Naive B cell (primary cell): ENCODE measurements at regions not wholly inside any gene's neighbourhood (a gene's known extent, or its start where the extent isn't known, plus 50 kb on each side); places are given as distances from the start of the nearest gene placed in this dataset.

ENCODE experiments used
- ATAC-seq, 2 donors: fragments of 150-1000 bp; cut with Tn5 transposase; 2 replicates each; pipeline ENCODE4 v1.10.0; 2021; ENCODE audit warnings: low read depth in 2 of 2, mild to moderate bottlenecking in 2 of 2, moderate library complexity in 2 of 2
- DNase-seq: peaks from one replicate; pipeline ENCODE4 v3.0.0; 2022
- H3K27ac Mint-ChIP-seq, 6 donors: one replicate each; pipeline ENCODE4 v1.8.0; 2020 to 2022; ENCODE audit warnings: mild to moderate bottlenecking in 6 of 6, mixed read lengths in 6 of 6, moderate library complexity in 5 of 6, inconsistent platforms in 2 of 6
- H3K27me3 Mint-ChIP-seq, 3 donors: one replicate each; pipeline ENCODE4 v1.8.0; 2021 to 2022; ENCODE audit warnings: mixed read lengths in 3 of 3, mild to moderate bottlenecking in 1 of 3
- H3K36me3 Mint-ChIP-seq, 2 donors: one replicate each; pipeline ENCODE4 v1.8.0; 2020 to 2022; ENCODE audit warnings: mixed read lengths in 2 of 2, inconsistent platforms in 1 of 2, mild to moderate bottlenecking in 1 of 2
- H3K4me1 Mint-ChIP-seq, 3 donors: one replicate each; pipeline ENCODE4 v1.8.0; 2020 to 2022; ENCODE audit warnings: mixed read lengths in 3 of 3, inconsistent platforms in 1 of 3, mild to moderate bottlenecking in 1 of 3, moderate library complexity in 1 of 3
- H3K4me3 Mint-ChIP-seq, 8 donors: one replicate each; pipeline ENCODE4 v1.8.0; 2020 to 2022; ENCODE audit warnings: mild to moderate bottlenecking in 8 of 8, mixed read lengths in 8 of 8, moderate library complexity in 8 of 8, inconsistent platforms in 2 of 8
- H3K9me3 Mint-ChIP-seq, 7 donors: one replicate each; pipeline ENCODE4 v1.8.0; 2020 to 2022; ENCODE audit warnings: mixed read lengths in 7 of 7, mild to moderate bottlenecking in 5 of 7, inconsistent platforms in 2 of 7, moderate library complexity in 1 of 7

DNA sequence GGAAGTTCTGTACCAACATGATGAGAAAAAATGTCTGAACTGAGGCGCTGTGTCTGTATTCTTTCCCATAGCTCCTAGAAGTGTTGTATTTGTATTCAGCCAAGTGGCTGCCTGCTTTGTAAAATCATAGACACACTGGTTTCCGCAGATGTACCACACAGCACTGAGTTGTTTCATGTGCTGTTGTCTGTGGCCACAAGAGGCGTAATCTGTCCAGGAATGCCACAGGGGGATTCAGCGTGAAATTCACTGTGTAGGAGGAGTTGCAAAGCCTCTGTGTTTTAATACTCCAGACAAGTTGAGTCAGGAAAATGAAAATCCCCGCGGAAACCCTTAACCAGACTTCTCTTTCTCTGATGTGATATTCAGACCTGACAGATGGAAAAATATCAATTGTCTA is 462.2 kb downstream of the NSUN3 start:
- Mint-ChIP-seq H3K4me1 (no peaks in the 10 kb centered on the region), H3K4me3 (no peak overlapping the region), H3K9me3 (peaks cover 0 to 10% (median 0%) of the 10 kb centered on the region in 7 donors), H3K27me3 (no peaks in the 10 kb centered on the region), H3K36me3 (peaks cover 0 to 6% of the 10 kb centered on the region in 2 donors), H3K27ac (no peak overlapping the region)
- no peak for ATAC-seq
- no peak for DNase-seq

DNA sequence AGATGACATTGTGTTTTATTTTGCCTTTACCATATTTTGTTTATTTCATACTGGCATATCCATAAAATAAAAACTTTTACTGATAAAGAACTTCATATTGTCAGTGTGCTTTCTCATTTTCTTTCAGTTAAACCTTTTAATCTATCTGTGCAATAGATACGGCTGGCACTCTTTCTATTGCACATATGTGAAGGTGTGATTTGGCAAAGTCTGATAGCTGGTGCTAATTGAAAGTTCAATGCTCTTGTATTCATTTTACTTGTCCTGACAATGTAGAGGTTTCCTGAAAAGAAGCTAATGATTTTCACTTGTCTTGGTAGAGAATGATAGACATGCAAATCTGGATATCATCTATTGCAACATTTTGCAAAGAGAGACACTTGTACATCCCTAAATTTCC is 467.0 kb downstream of the NSUN3 start:
- Mint-ChIP-seq H3K27ac (no peak overlapping the region), H3K4me1 (no peaks in the 10 kb centered on the region), H3K4me3 (no peak overlapping the region), H3K9me3 (peaks cover 0 to 10% (median 2%) of the 10 kb centered on the region in 7 donors), H3K36me3 (peaks cover 0 to 6% of the 10 kb centered on the region in 2 donors), H3K27me3 (no peaks in the 10 kb centered on the region)
- ATAC-seq = no peak
- DNase-seq = no peak

DNA sequence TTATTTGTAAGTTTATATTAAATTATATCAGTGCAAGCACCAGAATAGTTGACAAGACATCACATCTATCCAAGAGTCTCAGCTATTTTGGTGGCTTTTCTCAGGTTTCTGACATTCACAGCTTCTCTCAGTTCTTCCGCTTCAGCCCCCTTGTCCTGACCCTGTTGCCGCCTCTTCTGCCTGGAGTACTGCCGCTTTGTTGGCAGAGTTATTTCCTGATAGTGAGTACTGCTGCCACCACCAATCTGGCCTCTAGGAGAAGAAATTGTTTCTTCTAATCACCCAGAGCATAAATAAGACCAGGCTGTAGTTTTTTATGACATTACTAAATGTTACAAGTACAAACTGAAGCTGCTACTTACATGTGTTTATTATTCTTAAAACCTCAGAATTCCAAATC is 470.1 kb downstream of the NSUN3 start:
- H3K27me3 Mint-ChIP-seq = no peaks in the 10 kb centered on the region
- H3K36me3 Mint-ChIP-seq = no peaks in the 10 kb centered on the region
- ATAC-seq (no peak), DNase-seq (no peak)
- H3K27ac Mint-ChIP-seq = no peak overlapping the region
- peaks cover 0 to 10% (median 2%) of the 10 kb centered on the region in 7 donors for H3K9me3 Mint-ChIP-seq
- H3K4me3 Mint-ChIP-seq = no peak overlapping the region
- H3K4me1 Mint-ChIP-seq = no peaks in the 10 kb centered on the region

DNA sequence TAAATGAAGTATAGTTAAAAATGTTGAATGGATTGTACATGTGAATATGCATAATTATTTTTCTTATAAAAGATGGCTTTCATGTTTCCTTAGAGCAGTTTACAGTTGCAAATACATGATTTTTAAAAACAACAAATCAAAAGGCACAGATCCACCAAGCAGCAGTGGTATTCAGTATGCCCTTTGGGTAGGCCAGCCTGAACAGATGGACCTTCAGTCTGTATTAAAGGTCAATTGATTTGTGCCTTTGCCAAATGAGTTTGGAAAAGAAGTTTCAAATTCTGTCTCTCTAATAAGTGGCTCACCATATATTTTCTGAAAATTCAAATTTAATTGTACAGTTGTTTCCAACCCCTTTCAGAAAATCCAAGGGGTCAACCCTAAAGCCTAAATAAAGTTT is 477.1 kb downstream of the NSUN3 start:
- ATAC-seq (no peak), DNase-seq (no peak)
- H3K27me3 Mint-ChIP-seq = no peaks in the 10 kb centered on the region
- H3K36me3 Mint-ChIP-seq = no peaks in the 10 kb centered on the region
- no peaks in the 10 kb centered on the region for H3K4me1 Mint-ChIP-seq
- H3K9me3 Mint-ChIP-seq = peaks cover 0 to 8% (median 5%) of the 10 kb centered on the region in 7 donors
- H3K27ac Mint-ChIP-seq = no peak overlapping the region
- no peak overlapping the region for H3K4me3 Mint-ChIP-seq

DNA sequence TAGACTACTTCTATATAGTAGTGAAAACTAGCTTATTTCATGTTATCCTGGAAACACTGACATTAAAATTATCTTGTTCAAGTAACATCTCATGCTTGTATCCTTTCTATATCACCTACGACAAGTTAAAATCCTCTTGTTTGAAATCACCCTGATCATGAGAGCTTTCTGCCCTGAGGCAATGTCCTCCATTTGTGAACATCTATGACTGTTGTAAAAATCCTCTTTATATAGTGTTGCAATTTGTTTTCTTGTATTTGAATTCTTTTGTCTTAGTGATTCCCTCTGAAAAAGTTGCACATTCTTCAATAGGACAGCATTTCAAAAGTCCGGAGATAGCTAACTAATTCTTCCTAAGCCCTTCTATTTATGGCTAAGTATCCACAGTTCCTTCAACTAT is 480.3 kb downstream of the NSUN3 start:
- no peak overlapping the region for H3K4me3 Mint-ChIP-seq
- no peak for ATAC-seq
- H3K36me3 Mint-ChIP-seq = peaks cover 0 to 3% of the 10 kb centered on the region in 2 donors
- no peak for DNase-seq
- H3K9me3 Mint-ChIP-seq = peaks cover under 1 to 6% (median 5%) of the 10 kb centered on the region in 7 donors
- H3K27ac Mint-ChIP-seq = no peak overlapping the region
- no peaks in the 10 kb centered on the region for H3K27me3 Mint-ChIP-seq
- no peaks in the 10 kb centered on the region for H3K4me1 Mint-ChIP-seq

DNA sequence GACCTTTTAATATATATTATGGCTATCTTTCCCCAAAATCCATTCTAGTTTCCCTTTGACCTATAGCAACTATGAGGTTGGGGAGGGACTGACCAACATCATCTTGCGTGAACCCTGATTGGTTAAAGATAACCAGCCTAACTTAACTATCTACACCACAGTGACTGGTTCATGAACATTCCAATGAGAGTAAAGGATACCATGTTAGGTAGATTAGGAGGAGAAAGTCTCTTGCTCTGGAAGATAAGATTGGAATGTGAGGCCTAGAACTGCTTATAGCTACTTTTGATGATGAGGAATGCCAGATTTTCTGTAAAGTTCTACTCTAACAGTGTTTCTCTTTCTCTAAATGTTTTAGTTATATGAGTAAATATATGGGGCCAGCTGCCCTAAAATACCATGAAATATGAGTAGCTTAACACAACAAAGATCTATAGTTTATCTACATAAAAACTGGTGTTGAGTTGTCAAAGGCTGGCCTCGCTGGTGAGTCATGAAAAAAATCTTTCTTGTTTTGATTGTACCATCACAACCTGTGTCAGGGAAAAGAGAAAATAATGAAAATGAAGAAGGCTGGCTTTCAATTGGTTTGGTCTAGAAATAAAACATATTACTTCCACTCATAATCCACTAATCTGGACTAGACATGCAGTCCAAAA is 481.4 kb downstream of the NSUN3 start:
- Mint-ChIP-seq H3K4me3 (no peak overlapping the region), H3K4me1 (no peaks in the 10 kb centered on the region), H3K36me3 (peaks cover 0 to 7% of the 10 kb centered on the region in 2 donors), H3K27ac (no peak overlapping the region), H3K9me3 (peaks cover 2 to 10% (median 7%) of the 10 kb centered on the region in 7 donors), H3K27me3 (no peaks in the 10 kb centered on the region)
- ATAC-seq (no peak), DNase-seq (no peak)

DNA sequence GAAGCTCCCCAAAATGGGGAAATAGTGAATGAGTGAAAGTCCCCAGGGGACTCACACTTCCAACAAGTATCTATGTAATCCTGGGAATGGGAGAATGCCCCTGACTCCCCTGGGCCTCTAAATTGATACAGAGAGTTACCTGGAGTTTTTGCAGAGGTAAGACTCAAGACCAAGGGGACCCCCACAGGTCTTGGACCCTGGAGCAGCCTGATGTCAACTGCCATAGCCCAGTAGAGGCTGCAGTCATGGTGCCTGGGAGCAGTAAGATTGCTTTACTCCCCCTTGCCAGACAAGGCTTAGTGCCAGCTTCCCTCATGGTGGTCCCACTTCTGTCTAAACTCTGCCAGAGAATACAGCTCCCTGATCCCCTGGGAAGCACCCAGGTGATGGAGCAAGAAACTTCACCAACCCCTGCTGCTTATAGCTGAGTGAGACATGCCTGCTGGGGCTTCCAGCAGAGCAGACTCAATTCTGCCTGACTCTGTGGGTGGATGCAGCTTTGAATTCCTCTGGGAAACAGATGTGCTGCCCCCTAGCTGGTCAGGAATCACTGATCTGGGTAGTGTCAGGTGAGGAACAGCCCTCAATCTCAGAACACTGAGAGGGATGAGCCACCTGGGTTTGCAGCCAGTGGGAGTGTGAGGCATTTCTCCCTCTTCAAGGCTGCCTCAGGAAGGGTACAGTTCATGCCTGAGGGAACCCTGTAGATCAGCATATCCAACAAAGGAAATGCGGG is 485.9 kb downstream of the NSUN3 start:
- no peak overlapping the region for H3K27ac Mint-ChIP-seq

DNA sequence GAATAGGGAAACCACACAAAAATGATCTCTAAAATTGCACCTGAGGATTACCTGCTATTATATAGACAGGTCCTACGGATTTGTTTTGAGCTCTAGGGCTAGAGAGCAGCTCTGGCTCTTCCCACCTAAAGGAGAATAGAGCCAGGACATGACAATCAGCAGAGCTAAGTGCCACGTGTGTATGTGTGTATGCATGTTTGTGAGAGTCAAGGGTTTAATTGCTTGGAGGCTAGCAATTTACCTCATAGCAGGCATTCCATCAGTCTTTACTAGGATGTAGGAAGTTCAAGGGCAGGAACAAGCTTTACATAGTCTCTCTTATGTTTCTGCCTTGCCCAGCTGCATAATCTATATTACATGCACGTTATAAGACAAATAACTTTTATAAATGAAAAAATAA is 498.2 kb downstream of the NSUN3 start:
- no peaks in the 10 kb centered on the region for H3K4me1 Mint-ChIP-seq
- no peak overlapping the region for H3K4me3 Mint-ChIP-seq
- no peaks in the 10 kb centered on the region for H3K27me3 Mint-ChIP-seq
- DNase-seq = no peak
- peaks cover 2 to 21% (median 6%) of the 10 kb centered on the region in 7 donors for H3K9me3 Mint-ChIP-seq
- no peak for ATAC-seq
- no peaks in the 10 kb centered on the region for H3K36me3 Mint-ChIP-seq
- H3K27ac Mint-ChIP-seq = no peak overlapping the region

More for the DNA sequence above, 485.9 kb downstream of the NSUN3 start:
- DNase-seq (no peak), ATAC-seq (no peak)
- H3K27me3 Mint-ChIP-seq = no peaks in the 10 kb centered on the region
- peaks cover 0 to 7% of the 10 kb centered on the region in 2 donors for H3K36me3 Mint-ChIP-seq
- H3K4me1 Mint-ChIP-seq = no peaks in the 10 kb centered on the region
- H3K4me3 Mint-ChIP-seq = no peak overlapping the region
- peaks cover 13 to 27% (median 17%) of the 10 kb centered on the region in 7 donors for H3K9me3 Mint-ChIP-seq

DNA sequence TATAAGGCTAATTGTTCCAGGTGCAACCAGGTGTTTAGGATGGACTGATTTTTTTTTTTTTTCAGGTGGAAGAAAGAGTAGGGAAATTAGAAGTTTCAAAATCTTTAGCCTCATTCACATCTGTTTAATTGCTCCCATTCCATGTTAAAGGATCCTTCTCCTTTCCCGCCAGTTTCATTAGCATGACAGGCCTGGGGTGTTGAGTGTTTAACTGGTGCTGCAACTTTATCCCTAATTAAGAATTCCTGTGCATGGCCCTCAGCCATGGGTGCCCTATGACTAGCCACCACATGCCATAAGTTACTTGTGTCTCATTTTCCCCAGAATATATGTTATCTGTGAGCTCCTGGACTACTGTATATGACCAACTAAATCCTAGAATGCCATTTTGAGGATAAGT is 501.4 kb downstream of the NSUN3 start:
- Mint-ChIP-seq H3K27me3 (no peaks in the 10 kb centered on the region), H3K27ac (no peak overlapping the region), H3K36me3 (no peaks in the 10 kb centered on the region), H3K9me3 (peaks cover 0 to 9% (median 3%) of the 10 kb centered on the region in 7 donors), H3K4me1 (no peaks in the 10 kb centered on the region), H3K4me3 (no peak overlapping the region)
- ATAC-seq (no peak), DNase-seq (no peak)

DNA sequence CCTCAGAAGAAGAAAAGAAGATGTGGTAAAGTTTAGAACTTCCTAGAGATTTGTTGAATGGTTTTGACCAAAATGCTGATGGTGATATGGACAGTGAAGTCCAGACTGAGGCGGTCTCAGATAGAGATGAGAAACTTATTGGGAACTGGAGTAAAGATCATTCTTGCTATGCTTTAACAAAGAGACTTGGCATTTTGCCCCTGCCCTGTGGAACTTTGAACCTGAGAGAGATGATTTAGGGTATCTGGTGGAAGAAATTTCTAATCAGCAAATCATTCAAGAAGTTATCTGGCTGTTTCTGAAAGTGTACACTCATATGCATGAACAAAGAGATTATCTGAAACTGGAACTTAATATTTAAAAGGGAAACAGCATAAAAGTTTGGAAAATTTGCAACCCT is 505.2 kb downstream of the NSUN3 start:
- ATAC-seq = no peak

DNA sequence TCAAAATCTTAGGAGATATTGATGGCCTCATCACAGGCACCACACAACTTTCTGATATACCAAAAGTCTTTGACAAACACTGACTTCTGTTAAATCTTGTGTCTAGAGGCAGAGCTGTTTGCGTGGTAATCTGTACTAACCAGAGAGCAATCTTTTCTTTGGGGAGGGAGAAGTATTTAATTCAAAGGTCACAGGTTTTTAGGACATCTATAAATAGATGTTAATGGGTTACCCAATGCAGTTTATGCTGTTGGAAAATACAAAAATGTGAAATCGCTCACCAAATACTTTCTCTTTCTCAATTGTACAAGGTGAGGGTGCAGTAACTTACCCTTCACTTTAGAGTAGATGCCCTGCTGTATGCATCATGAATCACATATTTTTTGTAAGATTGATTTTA is 510.5 kb downstream of the NSUN3 start:
- H3K4me3 Mint-ChIP-seq = no peak overlapping the region
- H3K36me3 Mint-ChIP-seq = no peaks in the 10 kb centered on the region
- no peaks in the 10 kb centered on the region for H3K4me1 Mint-ChIP-seq
- ATAC-seq = no peak
- H3K9me3 Mint-ChIP-seq = peaks cover 0 to 17% (median 4%) of the 10 kb centered on the region in 7 donors
- H3K27ac Mint-ChIP-seq = no peak overlapping the region
- H3K27me3 Mint-ChIP-seq = no peaks in the 10 kb centered on the region
- DNase-seq = no peak

More for the DNA sequence above, 505.2 kb downstream of the NSUN3 start:
- Mint-ChIP-seq H3K4me1 (no peaks in the 10 kb centered on the region), H3K27me3 (no peaks in the 10 kb centered on the region), H3K36me3 (no peaks in the 10 kb centered on the region), H3K9me3 (peaks cover 0 to 10% (median 6%) of the 10 kb centered on the region in 7 donors), H3K4me3 (no peak overlapping the region), H3K27ac (no peak overlapping the region)
- no peak for DNase-seq

DNA sequence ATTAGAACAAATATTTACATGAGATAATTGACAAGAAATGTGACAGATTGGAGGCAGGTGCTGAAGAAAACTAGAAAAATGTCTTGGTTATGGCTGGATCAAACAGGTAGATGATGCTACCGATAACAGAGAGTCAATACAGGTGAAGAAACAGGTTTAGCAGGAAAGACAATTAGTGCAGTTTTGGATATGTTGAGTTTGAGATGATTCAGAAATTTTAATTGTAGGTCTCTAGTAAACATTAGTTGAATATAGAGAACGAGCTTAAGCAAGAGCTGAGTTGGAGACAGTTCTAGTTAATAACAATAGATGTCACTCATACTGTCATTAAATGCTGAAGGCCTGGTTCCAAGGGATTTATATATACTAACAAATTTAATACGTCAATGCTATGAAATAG is 524.4 kb downstream of the NSUN3 start:
- Mint-ChIP-seq H3K4me3 (no peak overlapping the region), H3K4me1 (no peaks in the 10 kb centered on the region), H3K27ac (no peak overlapping the region), H3K9me3 (peaks cover 0 to 15% (median 2%) of the 10 kb centered on the region in 7 donors), H3K36me3 (no peaks in the 10 kb centered on the region), H3K27me3 (no peaks in the 10 kb centered on the region)
- ATAC-seq (no peak), DNase-seq (no peak)

DNA sequence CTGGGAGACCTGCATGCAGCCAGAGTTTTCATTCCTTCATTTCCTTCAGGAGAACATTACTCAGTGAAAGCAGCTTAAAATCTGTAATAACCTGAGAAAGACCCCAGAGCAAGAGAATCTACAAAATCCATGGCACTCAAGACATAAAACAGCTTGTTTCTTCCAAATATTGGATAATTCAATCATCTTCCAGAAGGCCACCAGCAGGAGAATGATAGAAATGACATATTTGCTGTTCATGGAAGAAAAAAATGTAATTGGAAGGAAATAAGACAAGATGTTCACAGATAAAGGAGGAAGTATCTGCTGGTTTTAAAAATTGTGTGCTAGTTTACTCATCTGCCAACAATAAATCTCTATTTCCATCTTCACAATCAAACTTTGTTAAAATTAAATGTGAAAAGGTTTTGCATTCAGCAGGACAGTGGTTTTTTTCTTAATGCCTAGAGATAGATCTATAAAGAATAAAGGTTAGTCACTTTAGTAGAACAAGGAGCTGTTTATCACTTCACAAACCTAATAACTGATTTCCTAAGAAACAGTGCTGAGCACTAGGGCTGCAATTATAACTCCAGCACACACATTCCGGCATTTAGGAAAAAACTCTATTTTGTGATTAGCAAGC is 530.8 kb downstream of the NSUN3 start:
- no peaks in the 10 kb centered on the region for H3K36me3 Mint-ChIP-seq
- no peak overlapping the region for H3K27ac Mint-ChIP-seq
- H3K4me1 Mint-ChIP-seq = no peaks in the 10 kb centered on the region
- DNase-seq = no peak
- peaks cover 0 to 12% (median 1%) of the 10 kb centered on the region in 7 donors for H3K9me3 Mint-ChIP-seq
- ATAC-seq = no peak
- no peak overlapping the region for H3K4me3 Mint-ChIP-seq
- H3K27me3 Mint-ChIP-seq = no peaks in the 10 kb centered on the region

DNA sequence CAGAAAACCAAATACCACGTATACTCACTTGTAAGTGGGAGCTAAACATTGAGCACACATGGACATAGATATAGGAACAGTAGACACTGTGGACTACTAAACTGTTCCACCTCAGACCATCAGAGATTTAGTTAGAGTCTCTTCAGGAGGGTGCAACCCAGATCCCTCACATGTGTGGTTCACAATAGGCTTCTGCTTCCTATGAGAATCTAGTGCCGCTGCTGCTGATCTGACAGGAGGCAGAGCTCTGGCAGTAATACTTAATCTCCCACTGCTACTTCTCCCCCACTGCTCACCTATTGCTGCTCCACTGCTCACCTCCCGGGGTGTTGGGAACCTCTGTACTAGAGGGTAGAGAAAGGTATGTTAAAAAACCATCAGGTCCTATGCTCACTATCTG is 533.3 kb downstream of the NSUN3 start:
- Mint-ChIP-seq H3K4me3 (no peak overlapping the region), H3K27me3 (no peaks in the 10 kb centered on the region), H3K27ac (no peak overlapping the region), H3K4me1 (no peaks in the 10 kb centered on the region), H3K9me3 (peaks cover 0 to 8% (median 5%) of the 10 kb centered on the region in 7 donors), H3K36me3 (no peaks in the 10 kb centered on the region)
- no peak for ATAC-seq
- no peak for DNase-seq
